Stimulated activated naive B cell treated with anti-CD40 and anti-IgM and Interleukin-4, amounts not matched to agents 10 μg/mL and 1 μg/mL and 100 μg/mL, for 72 hours (primary cell): ENCODE measurements at regions not wholly inside any gene's neighbourhood (a gene's known extent, or its start where the extent isn't known, plus 50 kb on each side); places are given as distances from the start of the nearest gene placed in this dataset.

Source experiments
- ATAC-seq, 2 donors: fragments of 150-1000 bp; cut with Tn5 transposase; replicated peaks; 2 replicates each; pipeline ENCODE4 v1.10.0; 2021; ENCODE audit warnings: moderate library complexity in 1 of 2
- DNase-seq: peaks from one replicate; pipeline ENCODE4 v3.0.0; 2021
- H3K27ac Mint-ChIP-seq: one replicate; pipeline ENCODE4 v1.8.0; 2022; ENCODE audit warnings: mild to moderate bottlenecking, mixed read lengths
- H3K27me3 Mint-ChIP-seq, 2 donors: one replicate each; pipeline ENCODE4 v1.8.0; 2022; ENCODE audit warnings: mixed read lengths in 2 of 2
- H3K36me3 Mint-ChIP-seq, 2 donors: one replicate each; pipeline ENCODE4 v1.8.0; 2022; ENCODE audit warnings: mixed read lengths in 2 of 2, mild to moderate bottlenecking in 1 of 2
- H3K4me1 Mint-ChIP-seq, 2 donors: one replicate each; pipeline ENCODE4 v1.8.0; 2022; ENCODE audit warnings: mixed read lengths in 2 of 2, mild to moderate bottlenecking in 1 of 2
- H3K4me3 Mint-ChIP-seq, 2 donors: one replicate each; pipeline ENCODE4 v1.8.0; 2022; ENCODE audit warnings: mild to moderate bottlenecking in 2 of 2, mixed read lengths in 2 of 2, moderate library complexity in 1 of 2
- H3K9me3 Mint-ChIP-seq, 2 donors: one replicate each; pipeline ENCODE4 v1.8.0; 2022; ENCODE audit warnings: mixed read lengths in 2 of 2, mild to moderate bottlenecking in 1 of 2

DNA sequence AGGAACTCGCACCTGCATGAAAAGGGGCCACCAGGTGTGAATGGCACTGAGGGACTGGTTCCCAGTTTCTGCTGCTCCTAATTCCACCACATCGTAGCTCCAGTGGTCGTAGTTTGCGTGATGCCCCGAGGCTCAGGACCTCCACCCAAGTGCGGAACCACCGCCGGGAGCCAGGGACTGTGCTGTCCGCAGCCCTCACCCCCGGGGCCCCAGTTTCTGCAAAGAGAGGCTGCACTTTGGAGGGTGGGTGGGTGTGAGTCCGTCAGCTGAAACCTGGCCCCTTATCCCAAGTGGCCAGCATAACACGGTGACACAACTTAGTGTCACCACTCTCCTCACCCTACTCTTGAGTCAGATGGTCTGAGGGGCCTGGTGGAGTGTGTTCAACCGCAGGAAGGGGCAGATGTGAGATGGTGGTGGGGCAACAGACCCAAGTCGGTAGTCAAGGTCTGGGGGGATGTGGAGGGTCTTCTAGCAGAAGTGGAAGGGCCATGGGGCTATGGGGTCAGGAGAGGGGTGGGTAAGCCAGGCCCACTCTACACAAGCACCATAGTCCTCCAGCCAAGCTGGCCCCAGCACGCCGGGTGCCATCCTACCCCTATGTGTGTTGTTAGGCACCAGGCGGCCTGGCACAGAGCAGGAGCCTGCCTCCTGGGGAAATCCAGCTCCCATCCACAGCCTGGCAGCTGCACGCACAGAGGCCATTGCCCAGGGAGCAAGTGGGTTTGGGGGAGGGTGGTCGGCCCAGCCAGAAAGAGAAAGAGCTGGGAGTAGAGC, 1301.6 kb downstream of the UQCRFS1 start:
- no peaks in the 10 kb centered on the region for H3K27me3 Mint-ChIP-seq

DNA sequence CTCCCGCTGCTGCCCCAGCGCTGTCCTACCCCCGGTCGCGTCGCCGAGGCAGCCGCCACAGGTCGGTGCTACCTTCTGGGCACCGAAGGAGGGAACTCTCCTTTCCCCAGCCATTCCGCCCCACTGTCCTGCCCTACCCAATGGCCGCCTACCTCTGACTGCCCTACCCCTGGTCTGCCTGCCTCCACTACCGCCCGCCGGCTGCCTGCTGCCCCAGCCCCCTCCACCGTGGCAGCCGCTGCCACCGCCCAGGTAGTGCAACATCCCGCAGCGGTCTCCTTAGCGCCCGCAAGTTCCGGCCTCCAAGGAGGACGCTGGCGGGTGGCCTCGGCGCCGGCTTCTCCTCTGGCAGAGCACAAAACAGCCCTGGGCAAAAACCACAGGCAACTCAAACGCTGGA, 1303.1 kb downstream of the UQCRFS1 start:
- no peak overlapping the region for H3K27ac Mint-ChIP-seq
- no peaks in the 10 kb centered on the region for H3K27me3 Mint-ChIP-seq
- no peaks in the 10 kb centered on the region for H3K4me1 Mint-ChIP-seq
- no peak overlapping the region for H3K4me3 Mint-ChIP-seq
- H3K36me3 Mint-ChIP-seq: no peaks in the 10 kb centered on the region
- H3K9me3 Mint-ChIP-seq: peaks cover 4 to 7% of the 10 kb centered on the region in 2 donors
- no peak for ATAC-seq
- DNase-seq: no peak

More for the DNA sequence above, 1301.6 kb downstream of the UQCRFS1 start:
- Mint-ChIP-seq H3K9me3 (peaks cover 4 to 7% of the 10 kb centered on the region in 2 donors), H3K4me3 (no peak overlapping the region), H3K27ac (no peak overlapping the region), H3K36me3 (no peaks in the 10 kb centered on the region), H3K4me1 (no peaks in the 10 kb centered on the region)
- no peak for ATAC-seq
- DNase-seq: no peak

DNA sequence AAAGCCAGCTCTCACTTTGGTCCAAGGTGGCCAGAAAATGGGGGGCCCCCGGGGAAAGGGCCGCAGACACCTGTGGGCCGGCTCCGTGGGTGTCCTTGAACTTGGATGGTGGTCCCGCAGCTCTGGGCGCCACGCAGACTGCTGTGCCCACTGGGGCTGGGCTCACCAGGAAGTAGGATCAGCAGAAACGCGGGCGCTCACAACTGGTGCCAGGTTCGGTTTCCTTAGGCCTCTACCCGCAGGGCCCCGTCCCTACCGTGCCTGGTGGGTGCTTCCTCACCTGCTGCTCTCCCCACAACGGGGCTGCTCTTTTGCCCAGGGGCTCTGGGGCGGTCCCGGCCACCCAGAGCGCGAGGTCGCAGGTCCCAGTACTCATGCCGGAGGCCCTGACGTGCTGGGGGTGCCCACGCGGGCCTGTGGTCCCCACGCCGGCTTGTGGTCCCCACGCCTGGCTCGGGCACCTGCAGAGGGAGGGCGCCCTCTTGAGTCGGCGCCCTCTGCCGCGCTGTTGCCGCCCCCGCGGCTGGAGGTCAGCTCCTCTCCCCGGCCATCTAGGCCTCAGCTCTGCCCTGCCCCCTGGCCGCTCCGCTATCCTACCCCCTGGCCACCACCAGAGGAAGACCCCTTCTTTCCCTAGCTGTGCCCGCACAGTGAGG, 1303.6 kb downstream of the UQCRFS1 start:
- H3K27ac Mint-ChIP-seq: no peak overlapping the region

DNA sequence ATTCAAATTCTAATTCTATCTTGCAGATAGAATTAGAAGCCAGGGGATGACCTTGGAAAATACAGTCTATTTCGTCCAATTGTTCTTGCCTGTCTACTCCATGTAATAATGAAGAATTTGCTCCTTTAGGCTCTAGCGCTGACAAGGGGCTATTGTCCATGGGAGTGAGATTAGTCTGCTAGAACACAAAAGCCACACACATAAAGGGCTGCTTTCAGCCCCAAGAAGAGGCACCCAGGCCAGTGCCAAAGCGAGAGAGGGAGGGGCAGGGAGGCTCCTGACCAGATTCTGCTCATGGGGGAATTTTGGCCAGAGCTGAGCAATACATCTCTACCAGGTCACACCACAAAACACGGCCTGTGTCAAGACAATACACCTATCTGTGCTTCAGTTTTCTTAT, 1306.9 kb downstream of the UQCRFS1 start:
- Mint-ChIP-seq H3K4me1 (no peaks in the 10 kb centered on the region), H3K9me3 (peaks cover 3 to 4% of the 10 kb centered on the region in 2 donors), H3K4me3 (no peak overlapping the region), H3K27me3 (no peaks in the 10 kb centered on the region), H3K27ac (no peak overlapping the region), H3K36me3 (no peaks in the 10 kb centered on the region)
- DNase-seq (no peak), ATAC-seq (no peak)

More for the DNA sequence above, 1303.6 kb downstream of the UQCRFS1 start:
- Mint-ChIP-seq H3K36me3 (no peaks in the 10 kb centered on the region), H3K27me3 (no peaks in the 10 kb centered on the region), H3K4me1 (no peaks in the 10 kb centered on the region), H3K9me3 (peaks cover 4 to 7% of the 10 kb centered on the region in 2 donors), H3K4me3 (no peak overlapping the region)
- ATAC-seq (no peak), DNase-seq (no peak)

DNA sequence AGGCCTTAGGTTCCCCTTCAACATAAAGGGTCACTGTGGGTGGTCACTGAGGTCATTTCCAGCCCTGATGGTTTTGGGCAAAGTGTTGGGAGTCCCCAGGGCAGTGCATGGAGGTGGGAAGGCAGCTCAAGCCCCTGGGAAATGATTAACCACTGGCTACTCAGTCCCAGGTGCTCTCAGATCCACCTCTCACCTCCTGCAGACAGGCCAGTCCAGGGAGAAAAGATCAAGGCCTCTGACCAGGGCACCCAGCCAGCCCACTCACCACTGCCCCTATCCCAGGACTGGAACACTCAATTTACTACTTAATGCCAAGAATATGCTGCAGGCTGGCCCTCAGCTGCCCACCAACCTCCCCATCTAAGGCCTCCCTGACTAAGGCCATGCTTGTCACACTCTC, 1307.9 kb downstream of the UQCRFS1 start:
- H3K27me3 Mint-ChIP-seq: no peaks in the 10 kb centered on the region
- H3K4me3 Mint-ChIP-seq: no peak overlapping the region
- DNase-seq (no peak), ATAC-seq (no peak)
- no peaks in the 10 kb centered on the region for H3K4me1 Mint-ChIP-seq
- H3K36me3 Mint-ChIP-seq: no peaks in the 10 kb centered on the region
- H3K27ac Mint-ChIP-seq: no peak overlapping the region
- H3K9me3 Mint-ChIP-seq: no peaks in the 10 kb centered on the region

DNA sequence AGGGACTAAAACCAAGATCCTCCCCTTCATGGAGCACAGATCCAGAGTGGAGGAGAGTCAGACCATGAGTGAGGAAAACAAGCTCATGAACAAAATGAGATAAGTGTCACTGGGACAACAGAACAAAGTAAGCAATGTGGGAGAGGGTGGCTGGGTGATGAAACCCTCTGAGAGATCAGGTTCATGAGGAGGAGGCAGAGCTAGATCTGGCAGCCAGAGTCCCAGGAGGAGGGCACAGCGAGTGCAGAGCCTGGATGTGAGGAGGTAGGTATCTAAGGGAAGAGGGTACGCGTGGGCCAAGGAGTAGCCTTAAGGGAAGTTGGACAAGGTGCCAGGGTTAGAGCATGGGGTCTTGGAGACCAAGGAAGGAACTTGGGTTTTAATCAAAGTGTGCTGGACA, 1311.9 kb downstream of the UQCRFS1 start:
- DNase-seq (no peak), ATAC-seq (no peak)
- Mint-ChIP-seq H3K27ac (no peak overlapping the region), H3K4me3 (no peak overlapping the region), H3K36me3 (no peaks in the 10 kb centered on the region), H3K4me1 (no peaks in the 10 kb centered on the region), H3K9me3 (no peaks in the 10 kb centered on the region), H3K27me3 (no peaks in the 10 kb centered on the region)

DNA sequence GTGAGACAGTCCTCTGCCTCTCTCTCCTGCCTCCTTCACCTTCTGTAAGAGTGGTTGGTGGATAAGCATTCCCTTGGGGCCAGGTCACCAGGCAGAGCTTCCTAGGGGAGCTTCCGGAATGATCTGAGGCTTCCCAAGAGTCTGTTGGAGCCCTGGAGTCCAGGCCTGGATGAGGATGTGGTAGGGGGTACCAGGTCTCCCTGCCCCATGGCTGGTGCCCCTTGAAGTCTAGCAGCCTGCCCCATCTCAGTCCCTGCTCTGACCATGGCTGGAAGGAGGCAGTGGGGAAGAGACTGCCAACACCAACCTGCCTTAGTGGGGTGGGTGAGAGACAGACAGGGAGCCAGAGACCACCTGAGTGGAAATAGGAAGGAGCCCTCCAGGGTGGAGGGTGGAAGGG, 1316.9 kb downstream of the UQCRFS1 start:
- no peak overlapping the region for H3K4me3 Mint-ChIP-seq
- H3K27ac Mint-ChIP-seq: no peak overlapping the region
- DNase-seq: no peak
- no peaks in the 10 kb centered on the region for H3K4me1 Mint-ChIP-seq
- ATAC-seq: no peak
- H3K27me3 Mint-ChIP-seq: no peaks in the 10 kb centered on the region
- no peaks in the 10 kb centered on the region for H3K9me3 Mint-ChIP-seq
- H3K36me3 Mint-ChIP-seq: no peaks in the 10 kb centered on the region

DNA sequence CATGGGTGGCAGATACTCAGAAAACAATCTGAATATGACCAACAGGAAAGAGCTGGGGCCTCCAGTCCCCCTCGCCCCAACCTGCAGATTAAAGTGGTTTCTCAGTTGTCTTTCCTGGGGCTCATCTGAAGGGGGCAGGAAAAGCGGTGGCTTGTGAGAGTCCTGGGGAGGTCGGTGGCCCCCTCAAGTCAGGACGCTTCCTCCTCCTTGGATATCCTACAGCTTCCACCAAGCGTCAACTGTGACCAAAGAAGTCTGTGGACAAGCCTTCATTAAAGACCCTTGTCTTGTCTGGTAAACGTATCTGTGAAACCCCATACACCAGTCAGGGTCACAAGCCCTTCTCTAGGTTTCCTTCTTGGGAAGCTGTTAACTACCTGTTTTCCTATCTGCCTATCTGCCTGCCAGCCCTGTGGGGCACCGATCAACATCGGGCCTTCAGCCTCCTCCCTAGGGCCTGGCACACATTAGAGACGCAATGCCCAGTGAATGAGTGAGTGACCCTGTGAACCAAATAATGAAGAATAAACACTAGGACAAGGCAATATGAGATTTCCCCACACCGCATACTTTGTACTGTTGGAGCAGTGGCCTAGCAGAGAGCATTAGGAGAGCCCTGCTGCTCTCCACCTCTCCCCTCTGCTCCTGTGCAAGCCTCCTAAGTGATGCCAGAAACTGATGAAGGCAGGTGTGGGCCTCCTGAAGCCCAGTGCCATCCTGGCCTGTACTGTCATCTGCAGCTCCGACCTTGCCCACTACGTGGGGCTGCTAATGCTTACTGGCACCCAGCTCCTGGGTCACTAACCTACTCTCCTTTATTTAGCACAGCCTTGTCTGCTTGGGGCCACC, 1317.8 kb downstream of the UQCRFS1 start:
- Mint-ChIP-seq H3K9me3 (no peaks in the 10 kb centered on the region), H3K4me3 (no peak overlapping the region), H3K27ac (no peak overlapping the region), H3K27me3 (no peaks in the 10 kb centered on the region), H3K4me1 (no peaks in the 10 kb centered on the region), H3K36me3 (no peaks in the 10 kb centered on the region)
- ATAC-seq (no peak), DNase-seq (no peak)

DNA sequence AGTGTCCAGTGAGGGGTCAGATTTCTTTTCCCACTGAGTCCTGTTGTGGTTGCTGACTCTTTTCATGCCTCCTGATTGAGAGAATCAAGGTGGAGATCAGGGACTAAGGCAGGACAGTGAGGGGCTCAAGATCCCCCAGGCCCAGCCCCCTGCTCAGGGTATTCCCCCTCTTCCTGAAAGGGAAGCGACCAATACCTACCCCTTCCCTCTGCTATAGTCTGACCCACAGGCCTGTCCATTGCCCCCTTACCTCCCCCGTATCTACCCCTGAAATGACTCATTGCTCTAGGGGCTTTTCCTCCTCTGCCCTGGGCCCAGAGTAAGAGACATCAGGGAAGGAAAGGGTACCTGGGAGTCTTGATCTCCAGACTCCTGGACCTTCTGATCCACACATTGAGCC, 1320.5 kb downstream of the UQCRFS1 start:
- Mint-ChIP-seq H3K27me3 (no peaks in the 10 kb centered on the region), H3K9me3 (peaks cover 0 to under 1% of the 10 kb centered on the region in 2 donors), H3K27ac (no peak overlapping the region), H3K4me1 (no peaks in the 10 kb centered on the region), H3K36me3 (no peaks in the 10 kb centered on the region), H3K4me3 (no peak overlapping the region)
- DNase-seq: no peak
- ATAC-seq: no peak

DNA sequence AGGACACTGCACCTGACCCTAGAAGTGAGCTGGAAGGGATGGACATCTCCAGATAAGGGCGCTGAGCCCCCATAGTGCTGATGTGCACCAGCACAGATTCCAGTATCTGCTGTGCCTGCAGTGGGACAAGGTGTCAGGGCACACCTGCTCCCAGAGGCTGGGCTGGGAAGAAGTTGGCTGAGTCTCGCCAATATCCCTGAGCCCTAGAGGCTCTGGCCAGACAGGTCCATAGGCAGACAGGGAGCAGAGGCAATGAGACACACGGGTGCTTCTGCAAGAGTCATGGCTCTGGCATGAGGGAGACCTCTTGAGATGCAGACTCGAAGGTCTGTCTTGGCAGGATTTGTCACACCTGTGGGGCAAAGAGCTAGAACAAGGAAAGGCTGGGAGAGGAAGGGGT, 1321.5 kb downstream of the UQCRFS1 start:
- peaks cover 0 to 12% of the 10 kb centered on the region in 2 donors for H3K9me3 Mint-ChIP-seq
- no peak overlapping the region for H3K27ac Mint-ChIP-seq
- H3K4me1 Mint-ChIP-seq: no peaks in the 10 kb centered on the region
- no peaks in the 10 kb centered on the region for H3K36me3 Mint-ChIP-seq
- ATAC-seq (no peak), DNase-seq (no peak)
- H3K4me3 Mint-ChIP-seq: no peak overlapping the region
- no peaks in the 10 kb centered on the region for H3K27me3 Mint-ChIP-seq

DNA sequence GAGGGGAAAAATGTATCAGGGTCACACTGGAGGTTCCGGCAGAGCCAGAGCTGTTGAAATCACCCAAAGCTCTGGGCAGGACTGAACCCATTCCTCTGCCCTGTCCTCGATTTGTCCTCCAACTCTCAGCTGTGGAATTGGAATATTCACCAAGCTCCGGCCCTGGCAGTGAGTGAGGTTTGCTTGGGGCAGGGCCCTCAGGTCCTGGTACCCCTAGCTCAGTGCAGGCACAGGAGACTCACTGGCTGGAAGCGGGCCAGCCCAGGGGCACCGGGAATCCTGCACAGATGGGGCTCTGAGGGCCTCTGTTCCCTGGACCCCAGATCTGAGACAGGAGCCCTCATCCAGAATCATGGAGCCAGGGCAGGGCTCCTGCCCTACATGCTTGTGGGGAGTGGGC, 1322.3 kb downstream of the UQCRFS1 start:
- Mint-ChIP-seq H3K27ac (no peak overlapping the region), H3K4me3 (no peak overlapping the region), H3K36me3 (no peaks in the 10 kb centered on the region), H3K27me3 (no peaks in the 10 kb centered on the region), H3K4me1 (no peaks in the 10 kb centered on the region), H3K9me3 (peaks cover under 1 to 14% of the 10 kb centered on the region in 2 donors)
- DNase-seq (no peak), ATAC-seq (no peak)

DNA sequence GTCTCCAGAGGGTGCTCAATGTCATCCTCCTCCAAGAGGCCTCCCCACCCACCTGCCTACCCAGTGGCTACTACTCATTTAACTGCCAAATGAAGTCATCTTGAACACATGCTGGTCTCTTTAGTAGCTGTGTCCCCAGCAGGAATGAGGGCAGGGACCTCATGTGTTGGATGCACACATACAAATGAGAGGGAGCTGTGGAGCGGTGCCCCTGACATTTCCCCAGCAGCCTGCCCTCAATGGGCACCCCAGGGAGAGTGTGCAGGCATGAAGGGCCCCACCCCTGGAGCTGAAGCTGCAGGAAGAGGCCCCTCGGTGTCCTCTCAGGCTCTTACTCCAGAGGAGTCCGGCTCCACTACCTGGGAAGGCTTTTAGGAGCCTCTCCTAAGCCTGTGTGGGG, 1322.7 kb downstream of the UQCRFS1 start:
- DNase-seq (no peak), ATAC-seq (no peak)
- Mint-ChIP-seq H3K4me1 (no peaks in the 10 kb centered on the region), H3K36me3 (no peaks in the 10 kb centered on the region), H3K4me3 (no peak overlapping the region), H3K27ac (no peak overlapping the region), H3K27me3 (no peaks in the 10 kb centered on the region), H3K9me3 (peaks cover 3 to 14% of the 10 kb centered on the region in 2 donors)

DNA sequence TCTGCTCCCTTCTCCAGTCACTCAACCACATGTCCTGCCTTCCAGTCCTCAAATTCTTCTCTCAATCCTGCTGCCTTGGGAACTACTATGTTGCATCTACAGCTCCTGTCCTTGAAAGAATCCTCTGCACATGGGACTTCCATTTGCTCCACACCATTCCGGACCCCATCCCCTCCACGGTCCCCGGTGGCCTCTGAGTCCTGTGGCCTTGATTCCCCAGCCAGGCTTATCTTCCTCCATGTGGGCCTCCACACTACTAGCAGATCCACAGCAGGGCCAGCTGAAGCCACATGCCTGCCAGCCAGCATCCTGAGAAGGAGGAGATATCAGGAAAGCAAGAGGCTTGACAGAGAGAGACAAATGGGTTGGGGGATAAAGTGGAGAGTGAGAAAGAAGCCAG, 1323.8 kb downstream of the UQCRFS1 start:
- Mint-ChIP-seq H3K36me3 (no peaks in the 10 kb centered on the region), H3K4me1 (no peaks in the 10 kb centered on the region), H3K4me3 (no peak overlapping the region), H3K27me3 (no peaks in the 10 kb centered on the region), H3K9me3 (peaks cover 3 to 14% of the 10 kb centered on the region in 2 donors), H3K27ac (no peak overlapping the region)
- no peak for ATAC-seq
- DNase-seq: no peak

DNA sequence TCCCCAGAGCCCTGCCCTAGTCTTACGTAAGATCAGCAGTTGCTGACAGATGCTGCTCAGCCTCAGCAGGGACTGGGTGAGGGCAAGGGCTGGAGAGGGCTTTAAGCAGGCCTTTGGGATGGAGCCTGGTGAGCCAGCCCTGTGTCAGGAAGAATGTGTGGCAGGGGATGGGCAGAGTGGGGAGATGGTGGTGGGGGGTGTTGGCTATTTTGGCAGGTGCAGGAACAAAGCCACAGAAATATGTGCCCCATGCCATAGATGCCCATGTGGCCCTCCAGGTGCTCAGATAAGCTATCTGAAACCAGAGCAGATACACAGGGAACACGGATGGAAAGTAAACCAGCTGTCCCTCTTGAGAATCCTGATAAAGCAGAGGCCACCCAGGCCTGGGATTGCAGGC, 1325.0 kb downstream of the UQCRFS1 start:
- peaks cover 3 to 14% of the 10 kb centered on the region in 2 donors for H3K9me3 Mint-ChIP-seq
- no peak overlapping the region for H3K4me3 Mint-ChIP-seq
- H3K36me3 Mint-ChIP-seq: no peaks in the 10 kb centered on the region
- DNase-seq (no peak), ATAC-seq (no peak)
- H3K4me1 Mint-ChIP-seq: no peaks in the 10 kb centered on the region
- H3K27ac Mint-ChIP-seq: no peak overlapping the region
- H3K27me3 Mint-ChIP-seq: no peaks in the 10 kb centered on the region
